ENCODE measurements at regions not wholly inside any gene's neighbourhood (a gene's known extent, or its start where the extent isn't known, plus 50 kb on each side); places are given as distances from the start of the nearest gene placed in this dataset.

GRCh38 chr2:220051716-220052115, 424.3 kb downstream of the SLC4A3 start:
- no peak for DNase-seq (ENCODE audit: low spot score)

- DNase-seq (ENCODE audit: low spot score): no peak
Measured at GRCh38 chr2:220053919-220054318, 426.5 kb downstream of the SLC4A3 start.

- DNase-seq (ENCODE audit: low spot score): no peak
Measured at GRCh38 chr2:220057391-220057790, 430.0 kb downstream of the SLC4A3 start.

- no peak for DNase-seq (ENCODE audit: low spot score)
Measured at GRCh38 chr2:220057916-220058315, 430.5 kb downstream of the SLC4A3 start.

GRCh38 chr2:220064111-220065030, 436.9 kb downstream of the SLC4A3 start:
- no peak for DNase-seq (ENCODE audit: low spot score)

GRCh38 chr2:220065581-220065980, 438.2 kb downstream of the SLC4A3 start:
- no peak for DNase-seq (ENCODE audit: low spot score)

GRCh38 chr2:220068846-220069245, 441.4 kb downstream of the SLC4A3 start:
- no peak for DNase-seq (ENCODE audit: low spot score)

GRCh38 chr2:220070349-220070748, 442.9 kb downstream of the SLC4A3 start:
- DNase-seq (ENCODE audit: low spot score): no peak

GRCh38 chr2:220071696-220072095, 444.3 kb downstream of the SLC4A3 start:
- no peak for DNase-seq (ENCODE audit: low spot score)

- DNase-seq (ENCODE audit: low spot score): no peak
Measured at GRCh38 chr2:220072669-220073220, 445.3 kb downstream of the SLC4A3 start.

GRCh38 chr2:220075835-220076234, 448.4 kb downstream of the SLC4A3 start:
- DNase-seq (ENCODE audit: low spot score): no peak

- no peak for DNase-seq (ENCODE audit: low spot score)
Measured at GRCh38 chr2:220076734-220077133, 449.3 kb downstream of the SLC4A3 start.

- DNase-seq (ENCODE audit: low spot score): no peak
Measured at GRCh38 chr2:220077488-220077887, 450.1 kb downstream of the SLC4A3 start.

GRCh38 chr2:220078439-220078838, 451.0 kb downstream of the SLC4A3 start:
- no peak for DNase-seq (ENCODE audit: low spot score)

GRCh38 chr2:220079595-220079994, 452.2 kb downstream of the SLC4A3 start:
- DNase-seq (ENCODE audit: low spot score): no peak

- DNase-seq (ENCODE audit: low spot score): no peak
Measured at GRCh38 chr2:220081171-220081570, 453.7 kb downstream of the SLC4A3 start.

- DNase-seq (ENCODE audit: low spot score): no peak
Measured at GRCh38 chr2:220090050-220090449, 462.6 kb downstream of the SLC4A3 start.

GRCh38 chr2:220096406-220096805, 469.0 kb downstream of the SLC4A3 start:
- DNase-seq (ENCODE audit: low spot score): no peak

GRCh38 chr2:220101980-220102379, 474.6 kb downstream of the SLC4A3 start:
- no peak for DNase-seq (ENCODE audit: low spot score)

- DNase-seq (ENCODE audit: low spot score): no peak
Measured at GRCh38 chr2:220103596-220103995, 476.2 kb downstream of the SLC4A3 start.

GRCh38 chr2:220104871-220105351, 477.5 kb downstream of the SLC4A3 start:
- no peak for DNase-seq (ENCODE audit: low spot score)

GRCh38 chr2:220106065-220106464, 478.6 kb downstream of the SLC4A3 start:
- no peak for DNase-seq (ENCODE audit: low spot score)

- no peak for DNase-seq (ENCODE audit: low spot score)
Measured at GRCh38 chr2:220107380-220107791, 480.0 kb downstream of the SLC4A3 start.

Data from CD4-positive, alpha-beta T cell treated with Interleukin-6 at 100 ng/mL for 8 hours (primary cell).